ENCODE measurements at regions not wholly inside any gene's neighbourhood (a gene's known extent, or its start where the extent isn't known, plus 50 kb on each side); places are given as distances from the start of the nearest gene placed in this dataset.

DNA sequence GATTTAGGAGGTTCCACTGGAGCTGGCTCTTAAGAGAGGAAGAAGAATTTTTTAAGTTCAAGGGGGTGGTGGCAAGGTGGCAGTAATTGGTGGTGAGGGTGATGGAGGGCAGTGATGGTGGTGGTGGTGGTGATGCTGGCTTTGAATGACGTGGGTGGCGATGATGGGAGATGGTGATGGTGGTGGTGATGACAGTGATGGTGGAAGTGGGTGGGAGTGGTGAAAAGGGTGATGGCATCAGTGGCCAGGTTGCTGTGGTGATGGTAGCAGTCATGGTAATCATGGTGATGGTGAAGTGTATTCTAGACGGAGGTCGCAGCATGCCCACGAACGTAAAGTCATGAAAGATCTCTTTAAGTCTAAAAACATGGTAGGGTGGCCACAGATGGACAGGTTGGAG is 197.3 kb downstream of the PTEN start:
- no peak for FAIRE-seq
- no peak overlapping the region for H3K56ac ChIP-seq (replicated peaks; ENCODE audit: insufficient read length, low read depth, low read length)

More for the DNA sequence above, 197.3 kb downstream of the PTEN start:
- TF ChIP-seq TAF1 (IDR thresholded peaks at IDR 0.05; ENCODE audit: low read depth, low read length) = no peak
- ChIA-PET POLR2A (ENCODE audit: partially characterized antibody) (no interaction called here), CTCF (ENCODE audit: partially characterized antibody) (interaction anchor here (1.7 kb wide), 1 partner anchor 11 kb away, joined by 5 read pairs; no protein-coding TSS in a partner anchor)
- H3K4ac ChIP-seq (replicated peaks; ENCODE audit: insufficient read length, low read depth, low read length) = no peak overlapping the region
- no peak overlapping the region for H2BK15ac ChIP-seq (ENCODE audit: low read length)
- H3K9me3 ChIP-seq (ENCODE audit: insufficient read depth in 2 of 2, low read depth in 1 of 2, low read length in 1 of 2) = no peaks in the 10 kb centered on the region
- H3K36me3 ChIP-seq (ENCODE audit: control insufficient read depth in 2 of 4, insufficient read depth in 4 of 4, low read length in 3 of 4) = no peaks in the 10 kb centered on the region
- H3K79me1 ChIP-seq (ENCODE audit: low read depth, low read length) = no peaks in the 10 kb centered on the region
- no peak overlapping the region for H4K91ac ChIP-seq (replicated peaks; ENCODE audit: insufficient read length, low read length)
- H2AFZ ChIP-seq (ENCODE audit: low read length) = no peak overlapping the region
- no peak overlapping the region for H2AK5ac ChIP-seq (ENCODE audit: low read depth, low read length)
- DNase-seq (ENCODE audit: low read depth in 1 of 2, low spot score in 2 of 2) = no peak
- H2BK20ac ChIP-seq (ENCODE audit: low read length) = no peak overlapping the region
- H2BK120ac ChIP-seq (replicated peaks; ENCODE audit: low read depth, low read length) = no peak overlapping the region
- no peak overlapping the region for H3K27ac ChIP-seq (ENCODE audit: low read depth, low read length)
- WGBS, 2 experiments (ENCODE audit: extremely low coverage in 1 of 2, insufficient coverage in 1 of 2, insufficient read length in 1 of 2, insufficient replicate concordance in 2 of 2, low coverage in 1 of 2, low lambda C conversion rate in 2 of 2, missing lambda C conversion rate in 1 of 2) = 97% methylated on average over 6 of the region's 6 CpGs; no CpG with 5 or more reads in 1 of the 2 experiments
- H4K5ac ChIP-seq (ENCODE audit: insufficient read length, low read depth, low read length) = no peak overlapping the region
- no peak overlapping the region for H3K18ac ChIP-seq (ENCODE audit: extremely low read depth, low read length)
- H2BK5ac ChIP-seq (ENCODE audit: low read depth, low read length) = no peak overlapping the region
- no peak overlapping the region for H3K4me3 ChIP-seq (ENCODE audit: extremely low read depth in 1 of 4, insufficient read depth in 2 of 4, low read depth in 3 of 4, low read length in 4 of 4)
- H3K4me1 ChIP-seq (replicated peaks in 1 of 4; ENCODE audit: control insufficient read depth in 3 of 4, insufficient read depth in 4 of 4, low read length in 3 of 4) = no peaks in the 10 kb centered on the region
- H2BK12ac ChIP-seq (ENCODE audit: low read depth, low read length) = no peak overlapping the region
- no peak overlapping the region for H3K4me2 ChIP-seq (ENCODE audit: insufficient read depth in 1 of 2, low read depth in 2 of 2, low read length in 2 of 2)
- H3K79me2 ChIP-seq (ENCODE audit: control insufficient read depth in 1 of 2, insufficient read depth in 2 of 2, low read length in 2 of 2) = no peaks in the 10 kb centered on the region
- H3K27me3 ChIP-seq (replicated peaks in 1 of 4; ENCODE audit: control insufficient read depth in 3 of 4, extremely low read depth in 1 of 4, insufficient read depth in 3 of 4, low read length in 3 of 4) = no peaks in the 10 kb centered on the region
- H3K23ac ChIP-seq (ENCODE audit: insufficient read length) = no peak overlapping the region
- H4K8ac ChIP-seq (ENCODE audit: extremely low read depth, insufficient read depth, low read length) = no peak overlapping the region
- no peaks in the 10 kb centered on the region; the same call in 1 of the 2 replicates for H3K23me2 ChIP-seq (ENCODE audit: low read depth, low read length)
- no peak overlapping the region for H3K14ac ChIP-seq (ENCODE audit: insufficient read length)
- no peaks in the 10 kb centered on the region for H4K20me1 ChIP-seq (replicated peaks in 1 of 2; ENCODE audit: control insufficient read depth in 1 of 2, insufficient read depth in 2 of 2, low read length in 2 of 2)
- H3K9ac ChIP-seq (replicated peaks in 1 of 4; ENCODE audit: extremely low read depth in 1 of 4, low read depth in 3 of 4, low read length in 3 of 4) = no peak overlapping the region

Measured in H1 (cell line).